Activated T-helper 1 cell treated with anti-CD3 and anti-CD28 coated beads, Interleukin-2, amount 50 U/mL, for 16 hours (primary cell): ENCODE measurements at regions not wholly inside any gene's neighbourhood (a gene's known extent, or its start where the extent isn't known, plus 50 kb on each side); places are given as distances from the start of the nearest gene placed in this dataset.
A peak's percentile ranks its signal among the peaks of the same experiment; 100 is the strongest.

Experiments
- DNase-seq, 2 donors: peaks; one replicate each; pipeline ENCODE4 v3.0.0-alpha.2; 2020; ENCODE audit warnings: low read depth in 1 of 2, low spot score in 1 of 2

GRCh38 chr3:56902468-56903160 lies 100.9 kb upstream of the ARHGEF3 start:
- no peak for DNase-seq

GRCh38 chr3:56900801-56901200 lies 99.1 kb upstream of the ARHGEF3 start:
- DNase-seq, result no peak

- no peak for DNase-seq
Measured at GRCh38 chr3:56899851-56900250, 98.1 kb upstream of the ARHGEF3 start.

GRCh38 chr3:56899078-56899477 lies 97.3 kb upstream of the ARHGEF3 start:
- no peak for DNase-seq

GRCh38 chr3:56896357-56896756 lies 94.6 kb upstream of the ARHGEF3 start:
- DNase-seq, result no peak

- no peak for DNase-seq
Measured at GRCh38 chr3:56894881-56895431, 93.2 kb upstream of the ARHGEF3 start.

- DNase-seq, result no peak
Measured at GRCh38 chr3:56890448-56891091, 88.8 kb upstream of the ARHGEF3 start.

GRCh38 chr3:56889131-56889530 lies 87.4 kb upstream of the ARHGEF3 start:
- no peak for DNase-seq

- DNase-seq, result no peak
Measured at GRCh38 chr3:56887402-56888025, 85.8 kb upstream of the ARHGEF3 start.

- no peak for DNase-seq
Measured at GRCh38 chr3:56886314-56886713, 84.6 kb upstream of the ARHGEF3 start.

- no peak for DNase-seq
Measured at GRCh38 chr3:56885879-56886278, 84.1 kb upstream of the ARHGEF3 start.

GRCh38 chr3:56885453-56885852 lies 83.7 kb upstream of the ARHGEF3 start:
- no peak for DNase-seq

GRCh38 chr3:56884387-56884786 lies 82.6 kb upstream of the ARHGEF3 start:
- no peak for DNase-seq

- no peak for DNase-seq
Measured at GRCh38 chr3:56883828-56884227, 82.1 kb upstream of the ARHGEF3 start.

- DNase-seq, result no peak
Measured at GRCh38 chr3:56882896-56883295, 81.1 kb upstream of the ARHGEF3 start.

GRCh38 chr3:56881841-56882240 lies 80.1 kb upstream of the ARHGEF3 start:
- DNase-seq, result no peak

GRCh38 chr3:56880720-56881575 lies 79.2 kb upstream of the ARHGEF3 start:
- no peak for DNase-seq

GRCh38 chr3:56879436-56880215 lies 77.9 kb upstream of the ARHGEF3 start:
- DNase-seq, result no peak

- peak in 1 of 2 donors; percentile 20 for DNase-seq
Measured at GRCh38 chr3:56878074-56878473, 76.3 kb upstream of the ARHGEF3 start.

GRCh38 chr3:56876916-56877315 lies 75.2 kb upstream of the ARHGEF3 start:
- no peak for DNase-seq
